ENCODE measurements at regions not wholly inside any gene's neighbourhood (a gene's known extent, or its start where the extent isn't known, plus 50 kb on each side); places are given as distances from the start of the nearest gene placed in this dataset.
A peak's percentile ranks its signal among the peaks of the same experiment; 100 is the strongest.
"Not testable (repeated sequence)": the region's sequence is repeated elsewhere in the genome, so short reads cannot be mapped to it uniquely, and the experiment has no call there.

DNA sequence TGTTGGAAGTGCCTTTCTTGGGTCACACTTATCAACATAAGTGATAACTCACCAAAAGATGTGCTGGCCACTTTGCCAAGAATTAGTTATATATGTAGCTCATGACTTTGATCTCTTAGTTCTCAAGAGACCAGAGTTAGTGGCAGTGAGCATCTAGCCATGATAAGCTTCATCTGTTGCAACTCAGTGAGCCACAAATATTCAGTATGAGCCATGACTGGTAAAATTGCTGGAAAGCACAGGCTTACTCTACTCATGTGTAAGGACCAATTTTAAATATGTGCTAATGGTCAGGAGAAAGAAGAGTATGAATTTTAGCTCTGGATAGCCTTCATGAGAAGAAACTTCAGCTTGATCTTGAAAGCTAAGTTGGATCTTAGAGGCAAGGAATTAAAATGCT, 59.4 kb upstream of the TLL1 start:
- DNase-seq (ENCODE audit: low spot score) (no peak), FAIRE-seq (no peak)

DNA sequence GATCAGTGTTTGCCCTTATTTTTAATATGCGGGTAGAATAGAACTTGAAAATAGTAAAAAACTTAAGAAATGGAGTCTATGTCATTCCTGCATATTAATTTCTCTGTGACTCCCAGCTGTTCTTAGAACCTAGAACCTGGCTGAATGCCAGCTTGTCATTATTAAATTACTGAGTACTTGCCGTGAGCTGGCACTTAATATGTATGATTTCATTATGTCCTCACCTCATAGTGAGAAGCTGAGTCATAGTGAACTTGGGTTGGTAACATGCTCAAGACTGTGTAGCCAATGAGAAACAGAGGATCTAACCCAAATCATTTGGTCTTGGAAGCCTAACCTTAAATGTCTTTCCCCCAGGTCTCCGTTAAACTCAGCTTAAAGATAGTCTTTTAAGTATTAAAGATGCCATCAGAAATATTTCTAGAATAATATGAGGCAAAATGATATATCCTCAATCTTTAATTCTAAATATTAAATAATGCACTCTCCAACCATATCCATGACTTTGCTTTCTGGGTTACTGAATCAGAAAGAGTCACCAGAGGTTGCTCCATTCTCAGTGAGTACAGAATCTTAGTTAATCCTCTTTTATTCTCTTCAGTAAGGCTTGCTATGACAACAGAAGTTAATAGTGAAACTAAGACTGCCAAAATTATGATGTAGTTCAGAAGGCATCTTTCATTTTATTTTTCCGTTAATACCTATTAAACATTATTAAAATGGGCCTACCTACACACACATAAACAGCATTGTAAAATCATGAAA, 58.6 kb upstream of the TLL1 start:
- DNase-seq (ENCODE audit: low spot score) (peak; percentile 7), FAIRE-seq (no peak)

DNA sequence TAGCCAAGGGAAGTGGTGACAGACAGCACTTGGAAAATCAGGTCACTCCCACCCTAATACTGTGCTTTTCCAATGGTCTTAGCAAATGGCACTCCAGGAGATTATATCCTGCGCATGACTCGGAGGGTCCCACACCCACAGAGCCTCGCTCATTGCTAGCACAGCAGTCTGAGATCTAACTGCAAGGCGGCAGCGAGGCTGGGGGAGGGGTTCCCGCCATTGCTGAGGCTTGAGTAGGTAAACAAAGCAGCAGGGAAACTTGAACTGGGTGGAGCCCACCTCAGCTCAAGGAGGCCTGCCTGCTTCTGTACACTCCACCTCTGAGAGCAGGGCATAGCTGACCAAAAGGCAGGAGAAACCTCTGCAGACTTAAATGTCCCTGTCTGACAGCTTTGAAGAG, 53.9 kb upstream of the TLL1 start:
- DNase-seq (ENCODE audit: low spot score); FAIRE-seq: not testable (repeated sequence)

Measured in RCC 7860 (cell line).